ENCODE measurements at regions not wholly inside any gene's neighbourhood (a gene's known extent, or its start where the extent isn't known, plus 50 kb on each side); places are given as distances from the start of the nearest gene placed in this dataset.

GRCh38 chr18:22826726-22827125, 106.4 kb upstream of the RBBP8 start:
- H3K4me3 Mint-ChIP-seq, result no peak overlapping the region
- TF ChIP-seq, protein P1, sequence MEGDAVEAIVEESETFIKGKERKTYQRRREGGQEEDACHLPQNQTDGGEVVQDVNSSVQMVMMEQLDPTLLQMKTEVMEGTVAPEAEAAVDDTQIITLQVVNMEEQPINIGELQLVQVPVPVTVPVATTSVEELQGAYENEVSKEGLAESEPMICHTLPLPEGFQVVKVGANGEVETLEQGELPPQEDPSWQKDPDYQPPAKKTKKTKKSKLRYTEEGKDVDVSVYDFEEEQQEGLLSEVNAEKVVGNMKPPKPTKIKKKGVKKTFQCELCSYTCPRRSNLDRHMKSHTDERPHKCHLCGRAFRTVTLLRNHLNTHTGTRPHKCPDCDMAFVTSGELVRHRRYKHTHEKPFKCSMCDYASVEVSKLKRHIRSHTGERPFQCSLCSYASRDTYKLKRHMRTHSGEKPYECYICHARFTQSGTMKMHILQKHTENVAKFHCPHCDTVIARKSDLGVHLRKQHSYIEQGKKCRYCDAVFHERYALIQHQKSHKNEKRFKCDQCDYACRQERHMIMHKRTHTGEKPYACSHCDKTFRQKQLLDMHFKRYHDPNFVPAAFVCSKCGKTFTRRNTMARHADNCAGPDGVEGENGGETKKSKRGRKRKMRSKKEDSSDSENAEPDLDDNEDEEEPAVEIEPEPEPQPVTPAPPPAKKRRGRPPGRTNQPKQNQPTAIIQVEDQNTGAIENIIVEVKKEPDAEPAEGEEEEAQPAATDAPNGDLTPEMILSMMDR (IDR thresholded peaks at IDR 0.05), result no peak

GRCh38 chr18:22827216-22827615, 105.9 kb upstream of the RBBP8 start:
- Histone ChIP-seq H3K9me3 (replicated peaks in 1 of 2; ENCODE audit: control insufficient read depth in 1 of 2, insufficient read depth in 1 of 2, low read length in 2 of 2) (peaks cover 10 to 15% of the 10 kb centered on the region in 2 donors), H3K4me1 (ENCODE audit: control insufficient read depth in 1 of 2, insufficient read depth in 2 of 2, low read length in 2 of 2) (peaks cover 0 to 3% of the 10 kb centered on the region in 2 donors), H2AFZ (ENCODE audit: insufficient read depth, low read depth, low read length, poor library complexity, severe bottlenecking) (no peak overlapping the region), H3K4me3 (replicated peaks in 1 of 3; ENCODE audit: low read depth in 2 of 3, low read length in 3 of 3) (no peak overlapping the region), H3K9ac (ENCODE audit: insufficient read depth, low read length, poor library complexity, severe bottlenecking) (no peak overlapping the region), H4K20me1 (ENCODE audit: insufficient read depth, low read length) (no peaks in the 10 kb centered on the region), H3K36me3 (replicated peaks in 1 of 2; ENCODE audit: control insufficient read depth in 1 of 2, insufficient read depth in 2 of 2, low read length in 2 of 2) (no peaks in the 10 kb centered on the region), H3K27ac (ENCODE audit: low read depth in 1 of 2, low read length in 2 of 2) (no peak overlapping the region), H3K27me3 (ENCODE audit: control insufficient read depth in 2 of 2, insufficient read depth in 2 of 2, low read length in 2 of 2) (no peaks in the 10 kb centered on the region), H3K79me2 (ENCODE audit: insufficient read depth, low read length) (no peaks in the 10 kb centered on the region), H3K4me2 (replicated peaks; ENCODE audit: extremely low read depth, low read length, poor library complexity, severe bottlenecking) (no peak overlapping the region)
- peaks cover 16% of the 10 kb centered on the region for H3K4me1 Mint-ChIP-seq
- H3K27ac Mint-ChIP-seq, result no peak overlapping the region
- H3K36me3 Mint-ChIP-seq, result no peaks in the 10 kb centered on the region
- TF ChIP-seq, protein P1 (IDR thresholded peaks at IDR 0.05), result no peak
- intact Hi-C loops (cut with micrococcal nuclease), result no loop called here
- H3K4me3 Mint-ChIP-seq, result no peak overlapping the region
- peaks cover 7 to 22% (median 16%) of the 10 kb centered on the region in 7 donors for H3K9me3 Mint-ChIP-seq
- H3K27me3 Mint-ChIP-seq (ENCODE audit: low read depth in 3 of 3), result peaks cover 0 to 2% (median 0%) of the 10 kb centered on the region in 3 donors
- no peak for DNase-seq
- 92% methylated on average over 2 of the region's 3 CpGs for WGBS (ENCODE audit: insufficient coverage)

More at GRCh38 chr18:22826726-22827125, 106.4 kb upstream of the RBBP8 start:
- no peaks in the 10 kb centered on the region for H3K27me3 ChIP-seq (ENCODE audit: control insufficient read depth in 2 of 2, insufficient read depth in 2 of 2, low read length in 2 of 2)
- peaks cover 15% of the 10 kb centered on the region for H3K4me1 Mint-ChIP-seq
- peaks cover 7 to 22% (median 16%) of the 10 kb centered on the region in 7 donors for H3K9me3 Mint-ChIP-seq
- H3K36me3 Mint-ChIP-seq, result no peaks in the 10 kb centered on the region
- H3K27me3 Mint-ChIP-seq (ENCODE audit: low read depth in 3 of 3), result peaks cover 0 to 2% (median 0%) of the 10 kb centered on the region in 3 donors
- H3K79me2 ChIP-seq (ENCODE audit: insufficient read depth, low read length), result no peaks in the 10 kb centered on the region
- H4K20me1 ChIP-seq (ENCODE audit: insufficient read depth, low read length), result no peaks in the 10 kb centered on the region
- H3K9me3 ChIP-seq (replicated peaks in 1 of 2; ENCODE audit: control insufficient read depth in 1 of 2, insufficient read depth in 1 of 2, low read length in 2 of 2), result peaks cover 10 to 15% of the 10 kb centered on the region in 2 donors
- 85% methylated on average over 3 of the region's 4 CpGs for WGBS (ENCODE audit: insufficient coverage)
- no peak overlapping the region for H3K4me3 ChIP-seq (replicated peaks in 1 of 3; ENCODE audit: low read depth in 2 of 3, low read length in 3 of 3)
- H3K9ac ChIP-seq (ENCODE audit: insufficient read depth, low read length, poor library complexity, severe bottlenecking), result no peak overlapping the region
- no peak overlapping the region for H2AFZ ChIP-seq (ENCODE audit: insufficient read depth, low read depth, low read length, poor library complexity, severe bottlenecking)
- H3K4me2 ChIP-seq (replicated peaks; ENCODE audit: extremely low read depth, low read length, poor library complexity, severe bottlenecking), result no peak overlapping the region
- no peak for DNase-seq
- no peak overlapping the region for H3K27ac ChIP-seq (ENCODE audit: low read depth in 1 of 2, low read length in 2 of 2)
- intact Hi-C loops (cut with micrococcal nuclease), result no loop called here
- no peaks in the 10 kb centered on the region for H3K36me3 ChIP-seq (replicated peaks in 1 of 2; ENCODE audit: control insufficient read depth in 1 of 2, insufficient read depth in 2 of 2, low read length in 2 of 2)
- H3K4me1 ChIP-seq (ENCODE audit: control insufficient read depth in 1 of 2, insufficient read depth in 2 of 2, low read length in 2 of 2), result peaks cover 0 to 3% of the 10 kb centered on the region in 2 donors
- no peak overlapping the region for H3K27ac Mint-ChIP-seq

Measured in CD14-positive monocyte (primary cell).